Neural cell (in vitro differentiated cells): ENCODE measurements at regions not wholly inside any gene's neighbourhood (a gene's known extent, or its start where the extent isn't known, plus 50 kb on each side); places are given as distances from the start of the nearest gene placed in this dataset.

Source experiments
- CTCF ChIP-seq: fragments of 450-650 bp; IDR thresholded peaks from 2 replicates; pipeline ENCODE4 v1.5.1; 2014; ENCODE audit warnings: antibody characterized with exemption, mild to moderate bottlenecking, moderate library complexity; ENCODE audit not compliant: poor library complexity, severe bottlenecking
- EZH2 ChIP-seq: fragments of 200-600, 300-800 bp; shearing (Covaris generic), sonication (generic); IDR thresholded peaks from 2 replicates; pipeline ENCODE4 v1.6.1; 2014; ENCODE audit warnings: antibody characterized with exemption, low read length, borderline replicate concordance, mild to moderate bottlenecking; ENCODE audit not compliant: insufficient read depth, poor library complexity, severe bottlenecking
- POLR2AphosphoS5 ChIP-seq: IDR thresholded peaks from 2 replicates; pipeline ENCODE4 v1.6.1; 2012
- RAD21 ChIP-seq: fragments of 450-650 bp; conservative IDR thresholded peaks from 2 replicates; pipeline ENCODE4 v1.6.1; 2014; ENCODE audit warnings: antibody characterized with exemption, mild to moderate bottlenecking, moderate library complexity

GRCh38 chr20:39103732-39104131 lies 141.6 kb downstream of the DHX35 start:
- TF ChIP-seq CTCF, result no peak
- TF ChIP-seq POLR2AphosphoS5, result no peak
- TF ChIP-seq RAD21, result no peak
- no peak for TF ChIP-seq EZH2
